ENCODE measurements at regions not wholly inside any gene's neighbourhood (a gene's known extent, or its start where the extent isn't known, plus 50 kb on each side); places are given as distances from the start of the nearest gene placed in this dataset.

DNA sequence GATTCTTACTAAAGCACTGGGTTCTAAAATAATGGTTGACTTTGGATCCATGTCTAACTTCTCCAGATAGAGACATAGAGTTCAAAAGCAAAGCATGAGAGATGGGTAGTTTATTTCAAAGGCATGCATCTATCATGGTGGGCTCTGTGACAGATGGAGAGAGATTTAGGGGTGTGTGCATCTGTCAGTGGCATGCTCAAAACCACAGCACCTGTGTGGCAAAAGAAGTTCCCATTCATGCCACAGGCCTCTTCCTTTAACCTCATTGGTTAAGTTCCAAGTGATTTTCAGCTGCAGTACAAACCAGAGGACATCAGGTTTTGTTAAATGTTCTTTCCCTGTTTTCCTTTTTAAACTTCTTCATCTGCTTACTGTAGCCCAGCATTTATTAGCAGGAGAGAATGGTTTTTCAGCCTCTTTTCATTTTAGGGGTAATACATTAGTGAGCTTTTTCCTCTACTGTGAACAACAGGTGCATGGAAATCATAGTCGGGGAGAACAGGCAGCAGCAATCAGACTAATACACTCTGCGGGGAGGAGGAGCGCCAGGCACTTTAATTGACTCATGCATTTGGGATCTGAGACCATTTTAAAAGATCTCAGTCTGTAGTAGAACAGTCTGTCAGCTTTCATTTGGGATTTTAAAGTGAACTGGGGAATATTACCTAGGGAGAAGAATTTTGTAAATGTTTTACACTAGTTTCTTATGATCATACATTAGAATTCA lies 52.4 kb upstream of the UPP2 start:
- DNase-seq (ENCODE audit: low spot score) = no peak

DNA sequence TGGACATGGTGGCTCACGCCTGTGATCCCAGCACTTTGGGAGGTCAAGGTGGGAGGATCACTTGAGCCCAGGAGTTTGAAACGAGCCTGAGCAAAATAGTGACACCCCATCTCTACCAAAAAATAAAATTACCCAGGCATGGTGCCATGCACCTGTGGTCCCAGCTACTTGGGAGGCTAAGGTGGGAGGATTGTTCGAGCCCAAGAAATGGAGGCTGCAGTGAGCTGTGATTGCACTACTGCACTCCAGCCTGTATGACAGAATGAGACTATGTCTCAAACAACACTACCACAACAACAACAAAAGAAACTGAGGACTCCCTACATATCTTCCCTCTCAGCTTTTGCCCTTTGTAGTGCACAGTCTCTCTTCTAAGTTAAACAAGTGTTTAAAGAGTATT lies 53.3 kb upstream of the UPP2 start:
- DNase-seq (ENCODE audit: low spot score) = no peak

DNA sequence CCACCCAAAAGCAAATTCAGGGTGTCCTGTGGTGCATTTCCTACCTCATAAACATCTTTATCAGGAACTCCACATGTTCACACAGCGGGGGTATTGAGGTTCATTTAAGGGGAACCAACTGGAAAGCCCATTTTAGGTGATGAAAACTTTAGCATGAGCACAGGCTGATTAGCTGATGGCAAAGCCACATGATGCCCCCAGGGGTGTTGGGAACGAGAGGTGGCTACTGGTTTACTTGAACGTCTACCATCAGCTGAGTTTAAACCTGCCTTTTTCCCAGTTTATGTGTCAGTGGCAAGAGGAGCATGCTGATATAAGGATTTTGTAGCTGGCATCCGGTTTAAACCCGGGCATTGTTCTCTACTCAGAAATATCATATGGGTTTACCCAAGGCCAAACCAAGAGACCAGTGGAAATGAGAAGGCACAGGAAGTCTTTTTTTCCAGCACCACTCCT lies 54.5 kb upstream of the UPP2 start:
- DNase-seq (ENCODE audit: low spot score) = no peak

DNA sequence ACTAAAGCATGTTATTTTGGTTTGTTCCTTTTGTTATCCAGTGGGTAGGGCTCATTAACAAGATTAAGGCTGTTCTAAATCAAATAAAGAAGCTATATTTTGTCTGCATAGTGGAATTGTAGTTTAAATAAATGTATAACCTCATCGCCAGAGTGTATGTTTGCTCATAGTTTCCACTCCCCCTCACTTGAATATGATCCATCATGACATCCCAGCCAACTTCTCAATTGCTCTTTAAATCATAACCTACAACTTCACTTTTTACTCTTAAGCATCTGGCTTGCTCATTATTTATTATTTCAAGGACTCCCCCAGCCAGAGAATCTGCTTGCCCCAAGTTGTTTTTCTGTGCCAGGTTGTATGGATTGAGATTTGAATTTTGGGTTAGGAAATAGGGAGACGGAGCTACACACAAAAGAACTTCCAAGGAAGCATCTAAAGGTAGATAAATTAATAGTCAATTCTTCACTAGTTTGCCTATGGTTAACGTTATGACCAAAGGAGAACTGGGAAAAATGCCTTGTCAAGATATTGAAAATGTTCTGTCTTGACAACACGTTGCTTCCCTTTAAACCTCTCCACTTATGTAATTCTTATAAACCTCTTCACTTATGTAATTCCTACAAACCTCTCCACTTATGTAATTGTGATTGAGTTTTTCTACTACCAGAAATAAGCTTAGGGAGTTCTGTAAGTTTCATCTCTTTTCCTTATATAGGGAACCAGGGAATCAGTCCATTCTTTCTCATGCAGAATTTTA lies 55.4 kb upstream of the UPP2 start:
- no peak for DNase-seq (ENCODE audit: low spot score)

DNA sequence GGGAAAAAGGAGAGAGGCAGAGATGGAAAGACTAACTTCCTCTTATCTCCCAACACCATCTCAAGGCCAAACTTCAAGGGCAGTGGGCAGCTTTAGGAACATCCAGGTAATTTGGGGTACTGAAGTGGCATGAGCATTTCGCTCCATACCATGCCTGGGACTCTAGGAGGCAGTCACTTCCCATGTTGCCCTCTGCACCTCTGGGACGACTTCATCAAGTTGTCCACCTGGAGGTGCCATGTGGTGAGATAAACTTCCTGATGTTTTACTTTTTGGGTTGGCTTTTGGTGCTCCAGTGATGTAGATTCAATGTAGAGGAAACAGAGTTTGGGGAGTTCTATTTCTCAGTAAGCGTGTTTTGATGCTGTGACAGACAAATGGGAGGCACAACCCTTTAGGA lies 56.3 kb upstream of the UPP2 start:
- DNase-seq (ENCODE audit: low spot score) = no peak

DNA sequence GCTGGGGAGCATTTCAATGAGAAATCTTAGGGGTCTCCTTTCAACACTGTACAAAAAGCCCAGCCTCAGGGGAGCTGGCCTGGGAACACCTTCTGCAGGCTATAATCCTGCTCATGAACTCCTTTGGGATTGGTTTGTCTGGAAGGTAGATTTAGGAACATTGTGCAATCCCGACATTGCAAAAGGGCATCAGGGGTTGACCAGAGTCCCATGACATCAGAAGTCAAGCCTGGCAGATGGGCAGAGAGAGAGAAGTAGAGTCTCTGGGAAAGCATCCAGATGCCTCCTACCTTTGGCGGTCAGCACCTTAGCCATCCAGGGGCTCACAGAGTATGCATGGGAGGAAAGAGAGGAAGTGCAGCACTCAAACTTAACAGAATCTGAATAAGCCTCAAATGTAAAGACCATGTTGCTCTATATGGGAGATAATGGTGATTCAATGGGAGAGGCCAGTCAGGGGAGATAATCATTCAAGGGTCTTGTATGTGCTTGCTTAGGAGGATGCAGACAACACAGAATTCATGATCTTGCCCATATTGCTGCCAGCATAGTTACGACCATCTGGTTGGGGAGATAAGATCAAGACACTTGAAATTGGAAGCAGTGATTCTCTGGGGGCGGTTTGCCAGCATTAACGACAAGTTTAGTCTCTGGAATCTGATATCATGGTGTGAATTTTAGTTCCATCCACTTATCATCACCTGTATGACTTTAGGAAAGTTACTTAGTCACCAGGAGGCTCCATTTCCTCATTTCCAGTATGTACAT lies 58.3 kb upstream of the UPP2 start:
- no peak for DNase-seq (ENCODE audit: low spot score)

- DNase-seq (ENCODE audit: low spot score) = no peak
Observed at GRCh38 chr2:158042666-158043065, 59.0 kb upstream of the UPP2 start.

GRCh38 chr2:158042245-158042644 lies 59.4 kb upstream of the UPP2 start:
- no peak for DNase-seq (ENCODE audit: low spot score)

GRCh38 chr2:158041400-158041799 lies 60.3 kb upstream of the UPP2 start:
- DNase-seq (ENCODE audit: low spot score) = no peak

DNA sequence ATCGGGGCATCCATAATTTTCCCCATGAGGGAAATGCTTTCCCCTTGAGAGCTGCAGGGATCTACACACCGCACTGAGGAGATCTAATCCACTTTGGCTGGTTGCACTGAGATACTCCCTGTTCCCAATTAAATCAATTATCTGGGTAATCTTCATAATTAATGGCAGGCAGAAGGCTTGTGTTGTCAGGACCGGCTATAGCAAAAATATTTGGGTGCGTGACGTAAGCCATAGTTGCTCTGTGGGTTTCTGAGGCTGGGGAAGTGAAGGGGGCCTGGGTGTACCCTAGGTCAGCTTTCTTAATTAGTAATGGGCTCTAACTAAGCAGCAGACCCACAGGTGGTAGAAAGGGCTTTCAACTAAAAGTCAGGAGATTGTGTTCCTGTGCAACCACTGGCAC lies 62.8 kb upstream of the UPP2 start:
- DNase-seq (ENCODE audit: low spot score) = no peak

- peak; percentile 74 for DNase-seq (ENCODE audit: low spot score)
Observed at GRCh38 chr2:158034198-158034866, 67.3 kb upstream of the UPP2 start.

DNA sequence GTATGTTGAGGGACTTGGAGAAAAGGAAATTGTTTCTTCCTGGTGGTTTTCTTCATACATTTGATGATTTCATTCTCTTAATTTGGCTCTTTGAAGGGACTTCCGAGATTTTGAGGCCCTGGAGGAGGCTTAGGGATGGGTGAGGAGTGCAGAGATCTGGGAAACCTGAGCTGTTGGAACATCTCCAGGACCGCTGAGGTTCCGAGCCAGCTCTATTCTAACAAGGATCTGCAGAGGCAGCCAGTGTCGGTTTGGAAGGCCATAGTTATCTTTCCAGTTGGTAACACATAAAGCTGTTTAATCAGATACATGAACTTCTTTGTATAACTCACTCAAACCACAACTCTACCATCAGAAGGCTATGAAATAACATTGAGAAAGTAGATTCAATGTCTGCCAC lies 70.3 kb upstream of the UPP2 start:
- DNase-seq (ENCODE audit: low spot score) = peak; percentile 11

DNA sequence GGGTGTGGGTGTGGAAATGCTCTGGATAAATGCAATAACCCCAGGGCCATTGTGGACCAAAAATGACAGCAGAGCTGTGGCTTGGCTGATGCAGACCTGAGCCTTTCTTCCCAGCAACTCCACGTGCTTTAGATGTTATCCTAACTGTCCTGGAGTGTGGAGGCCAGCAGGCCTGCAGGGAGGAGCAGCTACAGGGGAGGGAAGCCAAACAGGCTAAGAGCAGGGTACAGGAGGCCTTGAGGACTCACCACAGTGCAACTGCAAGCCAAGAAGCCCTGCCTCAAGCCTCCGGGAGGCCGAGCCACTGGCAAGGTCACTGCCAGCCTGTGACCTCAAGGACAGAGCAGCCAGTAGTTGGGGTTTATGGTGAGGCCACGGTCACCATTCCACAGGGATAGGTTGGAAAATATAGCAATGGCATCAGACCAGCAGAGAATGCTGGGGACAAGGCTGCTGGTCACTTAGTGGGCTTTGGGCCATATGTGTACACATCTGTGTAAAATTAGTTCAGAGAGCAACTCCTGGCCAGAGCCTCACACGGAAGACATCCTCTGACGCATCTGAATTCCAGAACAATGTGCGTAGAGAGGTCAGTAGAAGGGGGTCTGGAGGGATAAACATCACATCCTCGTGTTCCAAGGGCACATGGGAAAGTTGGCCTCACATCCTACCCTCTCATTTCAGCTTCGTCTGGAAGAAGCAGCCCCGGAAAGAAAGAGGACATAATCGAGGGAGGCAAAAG lies 76.2 kb upstream of the UPP2 start:
- DNase-seq (ENCODE audit: low spot score) = no peak

DNA sequence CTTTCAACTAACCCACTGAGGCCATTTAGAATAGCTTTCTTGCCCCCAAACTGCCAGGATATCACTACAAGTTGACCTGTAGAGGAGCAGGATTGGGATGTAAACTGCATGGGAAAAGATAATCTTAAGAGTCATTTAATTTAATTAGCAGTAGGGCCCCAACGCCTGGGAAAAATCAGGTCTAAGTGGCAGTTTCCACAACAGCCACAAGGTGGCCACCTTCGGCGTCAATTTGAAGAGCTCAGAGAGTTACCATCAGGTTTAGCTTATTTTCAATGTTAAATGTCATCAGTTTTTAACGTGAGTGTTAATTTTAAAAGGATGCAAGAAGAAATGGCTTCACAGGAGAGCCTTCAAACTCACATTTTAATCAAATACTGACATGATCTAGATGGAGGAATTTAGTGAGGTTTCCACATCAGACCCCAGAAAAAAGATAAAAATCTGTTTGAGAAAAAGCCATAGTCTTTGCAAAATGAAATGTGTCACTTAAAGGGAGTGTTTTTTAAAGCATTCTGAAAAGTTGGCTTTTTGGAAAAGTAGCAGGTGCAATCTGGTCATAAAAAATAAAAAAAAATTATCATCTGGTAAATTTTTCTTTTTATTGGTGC lies 77.3 kb upstream of the UPP2 start:
- DNase-seq (ENCODE audit: low spot score) = peak; percentile 66

DNA sequence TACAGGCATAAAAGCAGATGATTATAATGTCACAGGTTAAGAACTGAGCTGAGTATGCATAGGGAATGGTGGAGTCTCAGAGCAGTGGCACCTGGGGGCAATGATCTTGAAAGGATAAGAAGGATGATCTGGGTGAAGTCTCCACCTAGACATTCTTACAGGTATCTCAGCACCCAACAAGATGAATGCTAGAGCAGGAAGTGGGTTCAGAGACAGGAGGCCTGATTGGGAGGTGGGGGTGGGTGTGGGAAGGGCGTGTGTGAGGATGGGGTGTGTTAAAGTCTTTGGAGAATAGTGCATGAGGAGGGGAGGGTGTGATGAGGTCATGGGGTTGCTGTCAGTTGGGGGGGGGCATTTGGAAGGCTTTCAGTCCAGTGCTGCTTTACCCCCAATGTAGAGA lies 78.8 kb upstream of the UPP2 start:
- DNase-seq (ENCODE audit: low spot score) = no peak

GRCh38 chr2:158021226-158021625 lies 80.5 kb upstream of the UPP2 start:
- DNase-seq (ENCODE audit: low spot score) = peak; percentile 12

- no peak for DNase-seq (ENCODE audit: low spot score)
Observed at GRCh38 chr2:158015428-158016076, 86.1 kb upstream of the UPP2 start.

- no peak for DNase-seq (ENCODE audit: low spot score)
Observed at GRCh38 chr2:158013891-158014290, 87.8 kb upstream of the UPP2 start.

DNA sequence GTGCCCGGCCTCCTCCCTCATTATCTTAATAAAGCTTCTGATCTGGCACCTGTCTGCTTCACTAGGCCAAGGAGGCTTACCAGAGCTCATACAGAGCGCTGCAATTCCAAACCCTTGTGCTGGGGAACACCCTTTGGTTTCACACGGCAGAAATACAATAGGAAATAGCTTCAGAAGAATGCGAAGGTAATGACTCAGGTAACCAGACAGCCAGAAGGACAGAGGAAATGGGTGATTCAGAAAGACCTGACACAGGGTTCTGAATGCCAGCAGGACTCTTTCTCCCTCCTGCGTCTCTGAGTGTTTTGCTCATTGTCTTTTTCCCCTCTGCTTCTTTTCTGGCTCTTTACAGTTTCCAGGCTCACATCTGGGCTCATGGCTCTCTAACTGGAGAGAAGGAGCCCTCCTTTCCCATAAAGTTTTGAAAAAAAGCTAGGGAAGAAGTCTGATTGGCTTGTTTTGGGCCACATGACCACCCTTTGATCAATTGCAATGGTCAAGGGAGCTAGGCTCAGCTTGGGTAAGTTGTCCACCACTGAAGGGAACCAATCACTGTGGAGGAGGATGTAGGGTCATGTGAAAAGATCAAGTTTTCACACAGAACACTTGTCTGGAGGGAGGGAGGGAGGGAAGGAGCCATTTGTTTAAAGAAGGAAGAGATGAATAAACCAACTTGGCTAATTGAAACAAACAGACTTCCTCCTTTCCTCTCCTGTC lies 90.5 kb upstream of the UPP2 start:
- DNase-seq (ENCODE audit: low spot score) = no peak

DNA sequence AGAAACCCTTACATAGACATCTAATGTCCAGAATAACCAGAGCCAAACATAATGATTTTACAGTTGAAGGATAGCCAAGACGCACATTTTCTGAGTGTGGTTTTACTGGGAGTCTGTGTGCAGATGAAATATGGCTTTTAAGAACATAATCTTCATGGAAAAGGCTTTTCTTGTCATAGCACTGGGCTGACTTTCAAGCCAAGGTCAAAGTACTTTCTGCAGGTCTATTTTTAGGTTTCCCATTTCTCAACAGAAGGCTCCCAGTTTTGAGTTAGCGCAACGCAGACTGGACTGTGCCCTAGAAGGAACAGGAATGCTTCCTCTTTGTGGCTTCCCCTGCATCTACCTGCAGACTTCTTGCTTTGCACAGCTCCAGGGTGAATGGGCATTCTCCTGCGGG lies 92.3 kb upstream of the UPP2 start:
- no peak for DNase-seq (ENCODE audit: low spot score)
